ENCODE measurements at regions not wholly inside any gene's neighbourhood (a gene's known extent, or its start where the extent isn't known, plus 50 kb on each side); places are given as distances from the start of the nearest gene placed in this dataset.

DNA sequence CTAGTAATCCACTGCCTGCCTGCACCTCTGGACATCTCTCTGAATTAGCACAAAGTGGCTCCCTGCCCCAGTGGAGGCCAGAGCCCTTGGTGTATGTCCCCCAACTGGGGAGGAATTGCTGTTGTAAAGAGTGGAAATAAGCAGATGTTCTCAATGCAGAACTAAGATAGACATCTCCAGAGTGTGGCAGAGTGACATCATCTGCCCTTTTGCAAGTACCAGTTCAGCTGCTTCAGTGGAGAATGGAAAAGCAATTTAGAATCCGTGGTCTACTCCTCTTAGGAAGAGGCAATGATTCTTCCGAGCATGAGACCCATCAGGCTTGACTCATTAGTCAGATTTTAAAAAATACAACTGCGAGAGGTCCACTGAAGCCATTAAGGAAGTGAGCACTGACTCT is 1512.0 kb upstream of the GOT2 start:
- 69 to 73% (median 72%) methylated on average over 3 of the region's 3 CpGs for WGBS, 5 donors
- TF ChIP-seq, protein P1, sequence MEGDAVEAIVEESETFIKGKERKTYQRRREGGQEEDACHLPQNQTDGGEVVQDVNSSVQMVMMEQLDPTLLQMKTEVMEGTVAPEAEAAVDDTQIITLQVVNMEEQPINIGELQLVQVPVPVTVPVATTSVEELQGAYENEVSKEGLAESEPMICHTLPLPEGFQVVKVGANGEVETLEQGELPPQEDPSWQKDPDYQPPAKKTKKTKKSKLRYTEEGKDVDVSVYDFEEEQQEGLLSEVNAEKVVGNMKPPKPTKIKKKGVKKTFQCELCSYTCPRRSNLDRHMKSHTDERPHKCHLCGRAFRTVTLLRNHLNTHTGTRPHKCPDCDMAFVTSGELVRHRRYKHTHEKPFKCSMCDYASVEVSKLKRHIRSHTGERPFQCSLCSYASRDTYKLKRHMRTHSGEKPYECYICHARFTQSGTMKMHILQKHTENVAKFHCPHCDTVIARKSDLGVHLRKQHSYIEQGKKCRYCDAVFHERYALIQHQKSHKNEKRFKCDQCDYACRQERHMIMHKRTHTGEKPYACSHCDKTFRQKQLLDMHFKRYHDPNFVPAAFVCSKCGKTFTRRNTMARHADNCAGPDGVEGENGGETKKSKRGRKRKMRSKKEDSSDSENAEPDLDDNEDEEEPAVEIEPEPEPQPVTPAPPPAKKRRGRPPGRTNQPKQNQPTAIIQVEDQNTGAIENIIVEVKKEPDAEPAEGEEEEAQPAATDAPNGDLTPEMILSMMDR (IDR thresholded peaks at IDR 0.05 in 8 of 11, conservative IDR thresholded peaks at IDR 0.05 in 3 of 11): no peak
- no peak for DNase-seq
- no peaks in the 10 kb centered on the region for H3K27me3 ChIP-seq (replicated peaks in 1 of 7)
- intact Hi-C loops (cut with DNase I; ENCODE audit: low total_unique reads): no loop called here
- H3K36me3 ChIP-seq: no peaks in the 10 kb centered on the region
- no peaks in the 10 kb centered on the region for H3K4me1 ChIP-seq
- peaks cover 0 to 2% (median 0%) of the 10 kb centered on the region in 8 donors for H3K9me3 ChIP-seq
- H3K4me3 ChIP-seq: no peak overlapping the region
- H3K27ac ChIP-seq: no peak overlapping the region

- Histone ChIP-seq H3K27ac (no peak overlapping the region), H3K4me1 (no peaks in the 10 kb centered on the region), H3K27me3 (replicated peaks in 1 of 7) (no peaks in the 10 kb centered on the region), H3K9me3 (peaks cover 0 to 5% (median 0%) of the 10 kb centered on the region in 8 donors), H3K36me3 (no peaks in the 10 kb centered on the region), H3K4me3 (no peak overlapping the region)
- no peak for DNase-seq
- TF ChIP-seq POLR2A (IDR thresholded peaks at IDR 0.05): no peak
- TF ChIP-seq, protein P1 (IDR thresholded peaks at IDR 0.05 in 8 of 11, conservative IDR thresholded peaks at IDR 0.05 in 3 of 11): no peak
- no peak for TF ChIP-seq POLR2AphosphoS5 (IDR thresholded peaks at IDR 0.05)
- intact Hi-C loops (cut with DNase I; ENCODE audit: low total_unique reads): no loop called here
- WGBS, 5 donors: 89 to 97% (median 96%) methylated on average over 1 of the region's 1 CpG
These were observed 1507.6 kb upstream of the GOT2 start for GRCh38 chr16:60241671-60242070.

DNA sequence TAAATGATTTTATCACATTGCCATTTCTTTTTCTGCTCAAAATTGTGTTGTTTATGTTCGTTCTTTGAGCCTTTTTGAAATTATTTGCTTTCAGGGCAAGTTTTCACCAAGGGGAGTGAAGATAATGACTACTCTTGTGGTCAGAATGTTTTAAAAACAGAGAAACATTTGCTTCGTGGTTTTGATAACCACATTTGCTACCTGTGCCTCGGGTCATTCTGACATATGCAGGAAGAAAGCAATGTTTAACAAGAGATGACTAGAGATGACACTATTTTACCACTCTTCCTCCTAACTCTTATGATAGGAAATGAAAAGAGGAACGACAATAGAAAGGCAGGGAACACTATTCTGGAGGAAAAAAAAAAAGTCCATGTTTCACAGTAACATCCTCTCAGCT is 1496.5 kb upstream of the GOT2 start:
- WGBS, 5 donors: 21 to 35% (median 22%) methylated on average over 4 of the region's 4 CpGs
- intact Hi-C loops (cut with DNase I; ENCODE audit: low total_unique reads): no loop called here

DNA sequence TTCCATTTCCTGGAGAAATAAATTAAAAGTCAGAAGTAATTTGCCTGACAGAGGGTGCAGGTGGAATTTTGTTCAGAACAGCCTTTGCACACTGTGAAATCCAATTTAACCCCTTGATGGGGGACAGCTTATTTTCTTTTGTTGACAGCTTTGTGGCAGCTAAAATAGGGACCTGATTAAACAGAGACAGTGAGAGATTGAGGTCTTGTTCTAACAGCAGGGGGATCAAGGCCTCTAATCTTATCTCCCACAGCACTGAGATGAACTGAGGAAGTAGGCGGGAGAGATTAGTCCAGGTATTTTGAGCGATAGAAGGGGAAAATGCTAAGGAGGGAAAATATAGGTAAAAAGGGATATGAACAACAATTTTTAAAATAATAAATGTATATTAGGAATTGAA is 1491.4 kb upstream of the GOT2 start:
- TF ChIP-seq POLR2AphosphoS5 (IDR thresholded peaks at IDR 0.05): no peak
- no peaks in the 10 kb centered on the region for H3K4me1 ChIP-seq
- H3K9me3 ChIP-seq: peaks cover 0 to 32% (median 18%) of the 10 kb centered on the region in 8 donors
- no peak overlapping the region for H3K27ac ChIP-seq
- no peak for DNase-seq
- H3K4me3 ChIP-seq: no peak overlapping the region
- no peaks in the 10 kb centered on the region for H3K27me3 ChIP-seq (replicated peaks in 1 of 7)
- intact Hi-C loops (cut with DNase I; ENCODE audit: low total_unique reads): no loop called here
- WGBS, 5 donors: 69 to 86% (median 76%) methylated on average over 2 of the region's 2 CpGs
- H3K36me3 ChIP-seq: no peaks in the 10 kb centered on the region

More for the DNA sequence above, 1496.5 kb upstream of the GOT2 start:
- no peaks in the 10 kb centered on the region for H3K4me1 ChIP-seq
- no peak overlapping the region for H3K27ac ChIP-seq
- no peaks in the 10 kb centered on the region for H3K27me3 ChIP-seq (replicated peaks in 1 of 7)
- H3K4me3 ChIP-seq: no peak overlapping the region
- peaks cover 0 to 17% (median 4%) of the 10 kb centered on the region in 8 donors for H3K9me3 ChIP-seq
- H3K36me3 ChIP-seq: no peaks in the 10 kb centered on the region
- DNase-seq: no peak
- TF ChIP-seq, protein P1 (IDR thresholded peaks at IDR 0.05 in 8 of 11, conservative IDR thresholded peaks at IDR 0.05 in 3 of 11): no peak
- TF ChIP-seq POLR2AphosphoS5 (IDR thresholded peaks at IDR 0.05) (no peak), POLR2A (IDR thresholded peaks at IDR 0.05) (no peak)

GRCh38 chr16:60217787-60218186 is 1483.7 kb upstream of the GOT2 start:
- Histone ChIP-seq H3K9me3 (peaks cover 0 to 33% (median 22%) of the 10 kb centered on the region in 8 donors), H3K4me3 (no peak overlapping the region), H3K27ac (no peak overlapping the region), H3K27me3 (replicated peaks in 1 of 7) (no peaks in the 10 kb centered on the region), H3K4me1 (no peaks in the 10 kb centered on the region), H3K36me3 (no peaks in the 10 kb centered on the region)
- WGBS, 5 donors: 68 to 79% (median 75%) methylated on average over 7 of the region's 7 CpGs
- intact Hi-C loops (cut with DNase I; ENCODE audit: low total_unique reads): no loop called here
- no peak for DNase-seq
- TF ChIP-seq, protein P1 (IDR thresholded peaks at IDR 0.05 in 8 of 11, conservative IDR thresholded peaks at IDR 0.05 in 3 of 11): no peak
- TF ChIP-seq POLR2AphosphoS5 (IDR thresholded peaks at IDR 0.05) (no peak), POLR2A (IDR thresholded peaks at IDR 0.05) (no peak)
